GOT3 (cell line): ENCODE measurements at regions not wholly inside any gene's neighbourhood (a gene's known extent, or its start where the extent isn't known, plus 50 kb on each side); places are given as distances from the start of the nearest gene placed in this dataset.
"Not testable (repeated sequence)": the region's sequence is repeated elsewhere in the genome, so short reads cannot be mapped to it uniquely, and the experiment has no call there.

ENCODE experiments used
- DNase-seq: peaks from one replicate; lab custom pipeline; 2025; ENCODE audit warnings: mixed read lengths; lab: John Stamatoyannopoulos, UW

DNA sequence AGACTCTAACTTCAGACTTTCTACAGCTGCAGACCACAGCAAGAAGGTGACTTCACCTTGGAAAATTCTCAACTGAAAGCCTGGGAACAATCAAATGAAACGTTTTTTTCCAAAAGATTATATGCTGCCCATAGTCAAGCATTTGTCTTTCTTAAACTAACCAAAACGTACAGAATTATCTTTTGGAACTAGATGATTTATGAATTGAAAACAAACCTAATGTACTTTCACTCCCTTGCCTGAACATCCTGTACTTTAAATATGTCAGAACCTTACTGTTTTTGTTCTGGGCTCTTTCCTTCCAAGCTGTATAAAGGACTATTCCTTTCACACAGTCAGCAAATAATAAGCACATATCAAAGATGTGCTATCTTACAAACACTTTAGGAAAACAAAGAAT is 62.4 kb upstream of the TNFAIP3 start:
- no peak for DNase-seq

DNA sequence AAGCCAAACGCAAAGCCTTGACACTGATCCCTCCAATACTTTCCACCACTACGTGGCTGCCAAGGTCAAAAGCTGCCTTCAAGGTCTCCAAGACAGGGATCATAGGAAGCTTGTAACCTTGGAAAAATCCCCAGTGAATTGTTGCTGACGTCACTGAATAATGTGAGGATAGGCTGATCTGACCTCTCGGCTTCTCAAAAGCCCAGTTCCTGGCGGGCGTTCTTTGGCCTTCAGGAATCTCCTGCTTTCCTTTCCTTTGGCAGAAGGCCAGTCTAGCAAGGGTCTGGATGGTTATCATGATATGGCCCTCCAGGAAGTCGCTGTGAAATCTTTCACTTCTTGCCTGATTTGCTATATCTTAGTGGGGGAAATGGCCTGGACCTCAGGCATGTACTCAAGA is 61.4 kb upstream of the TNFAIP3 start:
- DNase-seq = no peak

- no peak for DNase-seq
Measured at GRCh38 chr6:137806914-137807682, 60.0 kb upstream of the TNFAIP3 start.

DNA sequence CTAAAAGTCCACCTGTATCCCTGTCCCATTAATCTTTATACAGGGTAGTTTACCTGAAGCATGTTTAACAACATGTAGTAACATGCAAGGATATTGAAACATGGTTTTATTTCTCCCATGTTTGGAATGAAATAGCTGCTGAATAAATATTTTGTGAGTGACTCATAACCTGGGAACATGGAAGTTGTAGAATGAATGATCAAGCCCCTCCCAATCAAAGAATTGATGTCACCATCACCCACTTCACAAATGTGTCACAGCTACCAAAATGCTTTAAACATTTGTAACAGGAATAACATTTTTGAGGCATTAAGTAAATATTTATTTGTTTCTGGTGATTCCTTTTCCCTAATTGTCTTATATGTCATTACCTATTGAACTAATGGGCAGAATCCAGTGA is 58.9 kb upstream of the TNFAIP3 start:
- DNase-seq = no peak

DNA sequence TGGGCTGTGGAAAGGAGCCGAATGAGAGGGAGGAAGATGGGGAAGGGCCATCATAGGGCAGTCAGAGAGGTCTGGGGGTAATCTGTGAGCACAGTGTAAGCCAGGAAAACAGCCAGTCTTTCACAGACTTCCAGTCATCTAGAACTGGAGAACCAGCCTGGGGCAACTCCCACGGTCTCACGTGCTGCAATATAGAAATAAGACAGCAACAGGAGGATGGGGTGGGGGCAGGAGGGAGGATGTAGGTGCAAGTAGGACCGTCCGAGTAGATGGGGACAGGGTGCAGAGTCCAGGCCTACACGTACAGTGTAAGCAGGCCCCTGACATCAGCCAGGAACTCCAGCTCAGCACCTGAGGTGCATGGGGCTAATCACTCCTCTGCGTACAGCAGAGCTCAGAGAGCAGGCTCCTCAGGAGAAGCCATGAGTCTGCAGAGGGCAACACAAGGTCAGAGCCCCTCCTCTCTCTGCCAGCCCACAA is 58.2 kb upstream of the TNFAIP3 start:
- no peak for DNase-seq

GRCh38 chr6:137809895-137810553 is 57.0 kb upstream of the TNFAIP3 start:
- DNase-seq = not testable (repeated sequence)

- DNase-seq = no peak
Measured at GRCh38 chr6:137810554-137811120, 56.4 kb upstream of the TNFAIP3 start.

GRCh38 chr6:137811121-137811915 is 55.7 kb upstream of the TNFAIP3 start:
- DNase-seq = no peak

- no peak for DNase-seq
Measured at GRCh38 chr6:137811916-137812553, 55.0 kb upstream of the TNFAIP3 start.

- no peak for DNase-seq
Measured at GRCh38 chr6:137813308-137813970, 53.6 kb upstream of the TNFAIP3 start.

GRCh38 chr6:137814030-137814429 is 53.0 kb upstream of the TNFAIP3 start:
- DNase-seq = not testable (repeated sequence)

DNA sequence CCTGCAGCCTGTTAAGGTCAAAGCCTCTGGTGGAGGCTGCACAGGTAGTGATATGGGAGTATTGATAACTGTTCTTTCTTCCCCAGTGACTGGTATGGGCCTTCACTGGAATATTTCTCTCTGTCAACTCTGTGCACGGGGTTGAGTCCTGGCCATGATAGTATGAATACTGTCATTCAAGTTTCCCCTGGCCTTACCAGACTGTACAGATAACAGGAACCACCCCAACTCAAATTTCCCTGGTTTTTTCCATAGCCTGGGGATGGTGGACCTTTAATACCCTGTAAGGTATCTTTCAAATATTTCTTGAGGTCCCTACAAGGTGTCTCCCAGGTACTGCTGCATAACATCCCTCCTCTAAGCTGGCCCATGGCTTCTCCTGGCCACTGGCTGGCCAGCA is 51.4 kb upstream of the TNFAIP3 start:
- DNase-seq = no peak

DNA sequence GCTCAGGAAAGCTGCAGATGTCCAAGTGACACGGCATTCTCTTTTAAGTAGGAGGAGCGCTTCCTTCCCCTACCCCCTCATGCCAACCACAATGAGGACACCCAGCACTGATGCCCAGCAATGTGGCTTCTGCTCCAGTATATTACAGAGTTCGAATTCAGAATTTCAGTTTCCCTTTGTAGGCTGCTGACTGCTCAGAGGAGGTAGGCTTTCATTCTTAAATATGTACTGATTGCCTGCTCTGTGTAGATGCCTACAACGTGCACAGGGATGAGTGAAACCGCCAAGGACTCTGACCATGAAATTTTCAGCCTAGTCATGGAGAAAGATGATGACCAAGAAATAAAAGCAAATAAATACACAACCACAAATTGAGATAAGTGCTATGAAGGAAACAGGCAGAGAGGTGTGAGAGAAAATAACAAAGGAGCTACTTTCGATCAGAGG is 50.9 kb upstream of the TNFAIP3 start:
- DNase-seq = no peak

GRCh38 chr6:137816688-137817618 is 50.1 kb upstream of the TNFAIP3 start:
- DNase-seq = no peak
